ENCODE measurements at regions not wholly inside any gene's neighbourhood (a gene's known extent, or its start where the extent isn't known, plus 50 kb on each side); places are given as distances from the start of the nearest gene placed in this dataset.

DNA sequence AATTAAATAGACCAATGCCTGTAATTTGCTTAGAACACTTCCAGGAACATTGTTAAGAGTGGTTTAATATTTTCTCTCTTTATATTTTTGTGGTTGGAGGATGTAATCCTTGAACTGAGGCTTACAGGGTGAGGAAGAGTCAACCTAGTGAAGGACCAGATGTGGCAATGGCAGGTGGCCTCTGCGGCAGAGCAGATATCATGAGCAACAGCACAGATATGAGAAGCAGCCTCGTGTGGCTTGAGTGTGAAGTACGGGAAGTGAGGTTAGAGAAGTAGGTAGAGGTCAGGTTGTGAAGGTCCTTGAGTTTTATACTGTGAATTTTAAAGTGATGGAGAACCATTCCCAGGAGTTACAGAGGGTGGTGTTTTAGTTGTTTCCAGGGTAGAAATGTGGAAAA is 417.6 kb upstream of the SUCLG2 start:
- H3K4me1 ChIP-seq (ENCODE audit: low read depth) = no peaks in the 10 kb centered on the region
- intact Hi-C loops (cut with DNase I, micrococcal nuclease) = no loop called here
- TF ChIP-seq, protein P1, sequence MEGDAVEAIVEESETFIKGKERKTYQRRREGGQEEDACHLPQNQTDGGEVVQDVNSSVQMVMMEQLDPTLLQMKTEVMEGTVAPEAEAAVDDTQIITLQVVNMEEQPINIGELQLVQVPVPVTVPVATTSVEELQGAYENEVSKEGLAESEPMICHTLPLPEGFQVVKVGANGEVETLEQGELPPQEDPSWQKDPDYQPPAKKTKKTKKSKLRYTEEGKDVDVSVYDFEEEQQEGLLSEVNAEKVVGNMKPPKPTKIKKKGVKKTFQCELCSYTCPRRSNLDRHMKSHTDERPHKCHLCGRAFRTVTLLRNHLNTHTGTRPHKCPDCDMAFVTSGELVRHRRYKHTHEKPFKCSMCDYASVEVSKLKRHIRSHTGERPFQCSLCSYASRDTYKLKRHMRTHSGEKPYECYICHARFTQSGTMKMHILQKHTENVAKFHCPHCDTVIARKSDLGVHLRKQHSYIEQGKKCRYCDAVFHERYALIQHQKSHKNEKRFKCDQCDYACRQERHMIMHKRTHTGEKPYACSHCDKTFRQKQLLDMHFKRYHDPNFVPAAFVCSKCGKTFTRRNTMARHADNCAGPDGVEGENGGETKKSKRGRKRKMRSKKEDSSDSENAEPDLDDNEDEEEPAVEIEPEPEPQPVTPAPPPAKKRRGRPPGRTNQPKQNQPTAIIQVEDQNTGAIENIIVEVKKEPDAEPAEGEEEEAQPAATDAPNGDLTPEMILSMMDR (IDR thresholded peaks at IDR 0.05) = no peak
- ATAC-seq = no peak
- no peak overlapping the region for H3K4me3 ChIP-seq
- no peaks in the 10 kb centered on the region for H3K9me3 ChIP-seq
- H3K36me3 ChIP-seq (ENCODE audit: low read depth) = no peaks in the 10 kb centered on the region
- DNase-seq = no peak

DNA sequence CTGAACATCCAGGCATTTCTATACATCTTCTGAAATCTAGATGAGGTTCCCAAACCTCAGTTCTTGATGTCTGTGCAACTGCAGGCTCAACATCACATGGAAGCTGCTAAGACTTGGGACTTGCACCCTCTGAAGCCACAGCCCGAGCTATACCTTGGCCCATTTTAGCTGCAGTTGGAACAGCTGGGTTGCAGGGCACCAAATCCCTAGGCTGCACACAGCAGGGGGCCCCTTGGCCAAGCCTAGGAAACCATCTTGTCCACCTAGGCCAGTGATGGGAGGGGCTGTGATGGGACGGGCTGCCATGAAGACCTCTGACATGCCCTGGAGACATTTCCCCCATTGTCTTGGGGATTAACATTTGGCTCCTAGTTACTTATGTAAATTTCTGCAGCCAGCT is 415.8 kb upstream of the SUCLG2 start:
- intact Hi-C loops (cut with DNase I, micrococcal nuclease) = no loop called here

DNA sequence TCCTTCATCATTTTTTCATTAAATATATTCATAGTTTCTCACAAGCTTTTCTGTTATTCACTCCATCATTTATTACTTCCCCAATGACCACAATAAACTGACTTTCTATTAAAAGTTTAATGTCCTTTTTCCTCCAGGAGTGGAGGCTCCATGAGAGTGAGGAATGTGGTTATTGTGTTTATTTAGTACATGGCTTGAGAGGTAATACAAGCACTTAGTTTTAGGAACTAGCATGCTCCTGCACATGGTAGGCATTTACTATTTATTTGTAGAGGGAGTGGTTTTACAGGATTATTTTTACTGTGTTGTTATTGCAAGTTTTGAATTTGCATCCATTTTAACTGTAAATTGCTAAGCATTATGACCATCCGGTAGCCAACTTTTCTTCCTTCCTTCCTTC is 412.9 kb upstream of the SUCLG2 start:
- no peak for ATAC-seq
- no peak overlapping the region for H3K4me3 ChIP-seq
- TF ChIP-seq, protein P1 (IDR thresholded peaks at IDR 0.05) = no peak
- intact Hi-C loops (cut with DNase I, micrococcal nuclease) = no loop called here
- no peaks in the 10 kb centered on the region for H3K4me1 ChIP-seq (ENCODE audit: low read depth)
- no peaks in the 10 kb centered on the region for H3K36me3 ChIP-seq (ENCODE audit: low read depth)
- no peak for DNase-seq
- no peaks in the 10 kb centered on the region for H3K9me3 ChIP-seq

More for the DNA sequence above, 415.8 kb upstream of the SUCLG2 start:
- Histone ChIP-seq H3K9me3 (no peaks in the 10 kb centered on the region), H3K36me3 (ENCODE audit: low read depth) (no peaks in the 10 kb centered on the region), H3K4me3 (no peak overlapping the region), H3K4me1 (ENCODE audit: low read depth) (no peaks in the 10 kb centered on the region)
- no peak for ATAC-seq
- no peak for DNase-seq
- TF ChIP-seq, protein P1 (IDR thresholded peaks at IDR 0.05) = no peak

DNA sequence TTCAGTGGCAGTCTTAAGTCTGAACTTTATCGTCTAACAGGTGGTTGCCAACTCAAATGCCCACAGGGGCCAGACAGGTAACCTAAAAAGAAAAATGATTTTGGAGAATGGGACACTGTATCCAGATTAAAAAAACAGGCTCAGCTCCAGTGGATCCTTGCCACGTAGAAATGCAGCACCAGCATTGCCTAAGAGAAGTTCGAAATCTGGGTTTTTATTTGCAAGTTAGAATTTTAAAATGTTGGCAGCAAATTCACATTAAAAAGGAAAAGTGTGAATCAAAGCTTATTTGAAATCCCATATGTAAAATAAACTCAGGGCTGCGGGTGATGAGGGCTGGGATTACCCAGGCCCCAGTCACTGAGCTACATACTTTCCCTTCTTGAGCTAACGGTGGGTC is 408.5 kb upstream of the SUCLG2 start:
- ATAC-seq (no peak), DNase-seq (no peak)
- Histone ChIP-seq H3K9me3 (no peaks in the 10 kb centered on the region), H3K4me1 (ENCODE audit: low read depth) (no peaks in the 10 kb centered on the region), H3K4me3 (no peak overlapping the region), H3K36me3 (ENCODE audit: low read depth) (no peaks in the 10 kb centered on the region)
- TF ChIP-seq, protein P1 (IDR thresholded peaks at IDR 0.05) = no peak
- intact Hi-C loops (cut with DNase I, micrococcal nuclease) = no loop called here

DNA sequence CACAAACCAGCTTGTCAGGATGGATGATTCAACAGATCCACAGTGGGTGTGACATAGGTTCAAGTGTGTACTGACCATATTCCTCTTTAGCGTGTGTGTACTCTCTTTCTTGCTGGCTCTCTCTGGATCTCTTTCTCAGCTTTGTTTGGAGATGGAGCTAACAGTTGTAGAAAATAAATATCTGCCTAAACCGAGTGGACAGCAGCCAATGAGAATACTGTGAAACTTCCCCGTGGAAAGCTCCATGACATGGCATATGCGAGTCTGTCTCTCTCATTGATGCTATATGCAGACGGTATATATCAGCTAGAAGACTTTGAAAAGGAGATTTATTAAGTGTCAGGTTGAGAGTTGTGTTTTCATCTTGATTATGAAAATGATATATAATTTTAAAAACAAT is 406.5 kb upstream of the SUCLG2 start:
- Histone ChIP-seq H3K9me3 (no peaks in the 10 kb centered on the region), H3K4me1 (ENCODE audit: low read depth) (no peaks in the 10 kb centered on the region), H3K36me3 (ENCODE audit: low read depth) (no peaks in the 10 kb centered on the region), H3K4me3 (no peak overlapping the region)
- DNase-seq (no peak), ATAC-seq (no peak)
- TF ChIP-seq, protein P1 (IDR thresholded peaks at IDR 0.05) = no peak
- intact Hi-C loops (cut with DNase I, micrococcal nuclease) = no loop called here

DNA sequence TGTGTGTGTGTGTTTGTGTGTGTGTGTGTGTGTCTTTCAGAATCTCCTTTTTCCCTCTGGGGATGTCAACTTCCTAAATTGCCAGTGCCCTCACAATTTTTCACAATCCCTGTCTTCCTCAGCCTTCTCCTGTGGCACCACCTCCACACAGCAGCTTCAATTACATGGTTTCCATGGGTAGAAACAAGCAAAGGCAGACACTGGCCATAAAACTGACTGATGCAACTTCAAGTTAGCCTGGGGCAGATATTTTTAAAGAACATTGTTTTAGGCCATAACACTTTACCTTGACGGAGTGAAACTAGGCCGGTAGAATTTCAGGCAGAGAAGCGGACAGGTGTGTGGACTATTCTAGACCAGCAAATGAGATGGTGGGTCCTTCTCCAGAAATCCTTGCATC is 405.8 kb upstream of the SUCLG2 start:
- ATAC-seq (peak; percentile 57), DNase-seq (no peak)
- H3K4me3 ChIP-seq = no peak overlapping the region
- no peaks in the 10 kb centered on the region for H3K36me3 ChIP-seq (ENCODE audit: low read depth)
- intact Hi-C loops (cut with DNase I, micrococcal nuclease) = no loop called here
- H3K4me1 ChIP-seq (ENCODE audit: low read depth) = no peaks in the 10 kb centered on the region
- TF ChIP-seq, protein P1 (IDR thresholded peaks at IDR 0.05) = no peak
- no peaks in the 10 kb centered on the region for H3K9me3 ChIP-seq

Data from mucosa of descending colon (tissue), 3 donors.